LNCAP (cell line): ENCODE measurements at regions not wholly inside any gene's neighbourhood (a gene's known extent, or its start where the extent isn't known, plus 50 kb on each side); places are given as distances from the start of the nearest gene placed in this dataset.

Experiments
- CTCF ChIP-seq: fragments of 450-650 bp; IDR thresholded peaks from 2 replicates; pipeline ENCODE4 v1.5.1; 2017; ENCODE audit warnings: mild to moderate bottlenecking

- no peak for TF ChIP-seq CTCF
These were observed 657.4 kb upstream of the ZWINT start for GRCh38 chr10:57018452-57018851.

GRCh38 chr10:57017356-57018037 is 656.4 kb upstream of the ZWINT start:
- TF ChIP-seq CTCF, result no peak

- TF ChIP-seq CTCF, result no peak
These were observed 654.7 kb upstream of the ZWINT start for GRCh38 chr10:57015595-57016318.

DNA sequence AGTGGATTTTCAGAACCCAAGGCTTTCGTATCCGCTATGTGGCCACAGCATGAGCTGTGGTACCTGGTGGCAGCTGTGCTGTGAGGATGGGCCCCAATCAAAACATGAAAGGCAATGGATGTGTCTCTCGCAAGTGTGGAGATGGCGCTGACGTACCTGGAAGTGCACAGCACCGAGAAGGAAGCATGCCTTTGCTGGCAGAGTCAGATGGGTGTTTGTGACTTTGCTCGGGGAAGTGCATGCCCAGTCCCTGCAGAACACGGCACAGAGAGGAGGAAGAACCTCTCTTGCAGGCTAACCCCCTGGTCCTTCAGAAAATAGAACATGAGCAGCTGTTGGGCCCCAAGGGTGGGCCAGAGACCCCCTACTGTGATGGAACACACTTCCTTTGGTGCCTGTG is 654.1 kb upstream of the ZWINT start:
- no peak for TF ChIP-seq CTCF

- no peak for TF ChIP-seq CTCF
These were observed 653.7 kb upstream of the ZWINT start for GRCh38 chr10:57014758-57015157.

DNA sequence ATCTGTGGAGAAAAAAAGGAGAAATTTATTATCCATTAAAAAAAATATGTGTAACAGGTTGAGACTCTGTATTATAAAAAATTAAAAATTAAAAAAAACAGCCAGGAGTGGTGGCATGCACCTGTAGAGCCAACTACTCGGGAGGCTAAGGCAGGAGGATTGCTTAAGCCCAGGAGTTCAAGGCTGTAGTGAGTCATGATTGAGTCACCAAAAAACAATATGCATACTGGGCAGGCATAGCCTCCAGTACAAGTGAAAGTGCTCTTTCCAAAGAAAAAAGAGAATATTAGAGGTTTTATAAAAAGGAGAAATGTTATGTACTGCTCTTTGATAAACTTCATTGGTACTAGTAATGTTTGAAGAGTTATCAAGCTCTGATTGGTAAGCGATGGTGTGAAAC is 647.1 kb upstream of the ZWINT start:
- TF ChIP-seq CTCF, result no peak

GRCh38 chr10:56991591-56992069 is 630.6 kb upstream of the ZWINT start:
- no peak for TF ChIP-seq CTCF
